Fibroblast of skin of back (primary cell): ENCODE measurements at regions not wholly inside any gene's neighbourhood (a gene's known extent, or its start where the extent isn't known, plus 50 kb on each side); places are given as distances from the start of the nearest gene placed in this dataset.

Experiments used
- DNase-seq: peaks from one replicate; pipeline ENCODE4 v3.0.0-alpha.2; 2013

- no peak for DNase-seq
Observed at GRCh38 chr2:221077251-221077650, 494.9 kb downstream of the EPHA4 start.

- DNase-seq, result no peak
Observed at GRCh38 chr2:221077799-221078198, 494.3 kb downstream of the EPHA4 start.

- no peak for DNase-seq
Observed at GRCh38 chr2:221085341-221085900, 486.7 kb downstream of the EPHA4 start.

- no peak for DNase-seq
Observed at GRCh38 chr2:221085936-221086335, 486.2 kb downstream of the EPHA4 start.

- no peak for DNase-seq
Observed at GRCh38 chr2:221087779-221088178, 484.3 kb downstream of the EPHA4 start.

- DNase-seq, result no peak
Observed at GRCh38 chr2:221088506-221088905, 483.6 kb downstream of the EPHA4 start.

- no peak for DNase-seq
Observed at GRCh38 chr2:221095356-221095755, 476.7 kb downstream of the EPHA4 start.

- no peak for DNase-seq
Observed at GRCh38 chr2:221096706-221097567, 475.2 kb downstream of the EPHA4 start.

- peak; percentile 43 for DNase-seq
Observed at GRCh38 chr2:221097568-221097915, 474.6 kb downstream of the EPHA4 start.

- no peak for DNase-seq
Observed at GRCh38 chr2:221097949-221098348, 474.2 kb downstream of the EPHA4 start.

GRCh38 chr2:221100467-221101089 is 471.5 kb downstream of the EPHA4 start:
- DNase-seq, result no peak

- DNase-seq, result no peak
Observed at GRCh38 chr2:221102896-221103688, 469.0 kb downstream of the EPHA4 start.

- no peak for DNase-seq
Observed at GRCh38 chr2:221103930-221104329, 468.2 kb downstream of the EPHA4 start.

GRCh38 chr2:221104361-221104811 is 467.7 kb downstream of the EPHA4 start:
- peak; percentile 11 for DNase-seq

- no peak for DNase-seq
Observed at GRCh38 chr2:221106241-221106640, 465.9 kb downstream of the EPHA4 start.

GRCh38 chr2:221107424-221107823 is 464.7 kb downstream of the EPHA4 start:
- DNase-seq, result no peak

- DNase-seq, result no peak
Observed at GRCh38 chr2:221109552-221109951, 462.6 kb downstream of the EPHA4 start.

- no peak for DNase-seq
Observed at GRCh38 chr2:221111739-221112138, 460.4 kb downstream of the EPHA4 start.

- DNase-seq, result no peak
Observed at GRCh38 chr2:221112744-221113143, 459.4 kb downstream of the EPHA4 start.

- no peak for DNase-seq
Observed at GRCh38 chr2:221115944-221116343, 456.2 kb downstream of the EPHA4 start.

GRCh38 chr2:221120643-221121042 is 451.5 kb downstream of the EPHA4 start:
- no peak for DNase-seq

GRCh38 chr2:221123396-221123795 is 448.7 kb downstream of the EPHA4 start:
- DNase-seq, result no peak
